M059J (cell line): ENCODE measurements at regions not wholly inside any gene's neighbourhood (a gene's known extent, or its start where the extent isn't known, plus 50 kb on each side); places are given as distances from the start of the nearest gene placed in this dataset.
"Not testable (repeated sequence)": the region's sequence is repeated elsewhere in the genome, so short reads cannot be mapped to it uniquely, and the experiment has no call there.

Source experiments
- DNase-seq: peaks from one replicate; pipeline ENCODE4 v3.0.0-alpha.2; 2012; ENCODE audit warnings: low read depth

GRCh38 chr13:61696676-61697075, 281.0 kb upstream of the PCDH20 start:
- no peak for DNase-seq

- DNase-seq = no peak
These were observed 279.5 kb upstream of the PCDH20 start for GRCh38 chr13:61695147-61695546.

GRCh38 chr13:61692691-61693090, 277.0 kb upstream of the PCDH20 start:
- DNase-seq = no peak

- no peak for DNase-seq
These were observed 270.0 kb upstream of the PCDH20 start for GRCh38 chr13:61685682-61686012.

GRCh38 chr13:61684976-61685681, 269.5 kb upstream of the PCDH20 start:
- DNase-seq = no peak

GRCh38 chr13:61672756-61673155, 257.1 kb upstream of the PCDH20 start:
- DNase-seq = no peak

GRCh38 chr13:61670384-61671161, 254.9 kb upstream of the PCDH20 start:
- no peak for DNase-seq

- DNase-seq = peak; percentile 2
These were observed 249.4 kb upstream of the PCDH20 start for GRCh38 chr13:61664801-61665705.

- no peak for DNase-seq
These were observed 238.8 kb upstream of the PCDH20 start for GRCh38 chr13:61654481-61654880.

- no peak for DNase-seq
These were observed 232.9 kb upstream of the PCDH20 start for GRCh38 chr13:61648547-61648946.

GRCh38 chr13:61612192-61612591, 196.5 kb upstream of the PCDH20 start:
- no peak for DNase-seq

GRCh38 chr13:61608138-61608537, 192.5 kb upstream of the PCDH20 start:
- no peak for DNase-seq

GRCh38 chr13:61600360-61601033, 184.8 kb upstream of the PCDH20 start:
- no peak for DNase-seq

- DNase-seq = no peak
These were observed 176.8 kb upstream of the PCDH20 start for GRCh38 chr13:61592489-61592888.

GRCh38 chr13:61575973-61576372, 160.3 kb upstream of the PCDH20 start:
- no peak for DNase-seq

- DNase-seq = no peak
These were observed 148.0 kb upstream of the PCDH20 start for GRCh38 chr13:61563645-61564044.

- no peak for DNase-seq
These were observed 131.3 kb upstream of the PCDH20 start for GRCh38 chr13:61546911-61547310.

GRCh38 chr13:61546413-61546812, 130.8 kb upstream of the PCDH20 start:
- DNase-seq = no peak

GRCh38 chr13:61536433-61536832, 120.8 kb upstream of the PCDH20 start:
- no peak for DNase-seq

- no peak for DNase-seq
These were observed 115.9 kb upstream of the PCDH20 start for GRCh38 chr13:61531383-61532065.

GRCh38 chr13:61519214-61519613, 103.6 kb upstream of the PCDH20 start:
- DNase-seq = not testable (repeated sequence)
